ENCODE measurements at regions not wholly inside any gene's neighbourhood (a gene's known extent, or its start where the extent isn't known, plus 50 kb on each side); places are given as distances from the start of the nearest gene placed in this dataset.

DNA sequence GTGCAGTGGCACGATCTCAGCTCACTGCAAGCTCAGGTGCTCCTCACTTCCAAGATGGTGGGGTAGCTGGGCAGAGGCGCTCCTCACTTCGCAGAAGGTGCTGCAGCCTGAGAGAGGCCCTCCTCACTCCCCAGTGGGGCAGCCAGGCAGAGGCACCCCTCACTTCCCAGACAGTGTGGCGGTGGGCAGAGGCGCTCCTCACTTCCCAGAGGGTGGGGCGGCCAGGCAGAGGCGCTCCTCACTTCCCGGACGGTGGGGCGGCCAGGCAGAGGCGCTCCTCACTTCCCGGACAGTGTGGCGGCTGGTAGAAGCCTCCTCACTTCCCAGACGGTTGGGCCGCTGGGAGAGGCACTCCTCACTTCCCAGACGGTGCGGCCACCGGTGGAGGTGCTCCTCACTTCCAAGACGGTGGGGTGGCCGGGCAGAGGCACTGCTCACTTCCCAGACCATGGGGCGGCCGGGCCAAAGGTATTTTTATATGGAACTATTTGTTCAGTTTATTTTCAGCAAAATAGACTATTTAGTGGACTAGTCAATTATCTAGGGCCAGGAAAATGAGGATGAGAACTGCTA, 57.7 kb upstream of the PPP1R9A start (continued):
- TF ChIP-seq JUN (IDR thresholded peaks at IDR 0.05; ENCODE audit: low read depth, low read length) = no peak
- no peak for TF ChIP-seq SP2 (IDR thresholded peaks at IDR 0.05; ENCODE audit: low read length)
- no peak for TF ChIP-seq GTF2F1 (IDR thresholded peaks at IDR 0.05; ENCODE audit: borderline replicate concordance, low read depth, low read length)

All from H1 (cell line).